ENCODE measurements at regions not wholly inside any gene's neighbourhood (a gene's known extent, or its start where the extent isn't known, plus 50 kb on each side); places are given as distances from the start of the nearest gene placed in this dataset.

DNA sequence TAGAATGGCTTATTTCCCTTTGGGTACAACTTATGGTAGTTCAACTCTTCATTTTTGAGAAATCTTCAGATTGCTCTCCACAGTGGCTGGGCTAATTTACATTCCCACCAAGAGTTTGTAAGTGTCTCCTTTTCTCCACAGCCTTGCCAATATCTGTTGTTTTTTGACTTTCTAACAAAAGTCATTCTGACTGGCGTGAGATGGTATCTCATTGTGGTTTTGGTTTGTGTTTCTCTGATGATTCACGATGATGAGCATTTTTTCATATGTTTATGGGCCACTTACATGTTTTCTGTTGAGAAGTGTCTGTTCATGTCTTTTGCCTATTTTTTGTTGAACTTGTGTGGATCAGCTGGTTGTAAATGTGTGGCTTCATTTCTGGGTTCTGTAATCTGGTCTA lies 871.0 kb downstream of the EPHA4 start:
- CTCF ChIA-PET, result no interaction called here
- Mint-ChIP-seq H3K9me3 (peaks cover 9% of the 10 kb centered on the region), H3K27ac (no peak overlapping the region), H3K4me3 (no peak overlapping the region), H3K4me1 (no peaks in the 10 kb centered on the region), H3K36me3 (ENCODE audit: low read depth) (no peaks in the 10 kb centered on the region), H3K27me3 (peaks cover 4% of the 10 kb centered on the region)
- POLR2A ChIA-PET, result no interaction called here
- no peak for TF ChIP-seq CTCF (IDR thresholded peaks at IDR 0.05)
- ATAC-seq (ENCODE audit: low read depth), result no peak
- intact Hi-C loops (cut with micrococcal nuclease), result no loop called here
- no peak for DNase-seq

GRCh38 chr2:220703279-220703678 lies 868.8 kb downstream of the EPHA4 start:
- no peak for ATAC-seq (ENCODE audit: low read depth)
- TF ChIP-seq CTCF (IDR thresholded peaks at IDR 0.05), result no peak
- CTCF ChIA-PET, result no interaction called here
- POLR2A ChIA-PET, result no interaction called here
- Mint-ChIP-seq H3K4me1 (no peaks in the 10 kb centered on the region), H3K27me3 (peaks cover 4% of the 10 kb centered on the region), H3K4me3 (no peak overlapping the region), H3K27ac (no peak overlapping the region), H3K36me3 (ENCODE audit: low read depth) (no peaks in the 10 kb centered on the region), H3K9me3 (peaks cover 9% of the 10 kb centered on the region)
- intact Hi-C loops (cut with micrococcal nuclease), result no loop called here
- no peak for DNase-seq

- Mint-ChIP-seq H3K4me1 (no peaks in the 10 kb centered on the region), H3K27me3 (peaks cover 4% of the 10 kb centered on the region), H3K4me3 (no peak overlapping the region), H3K9me3 (peaks cover 9% of the 10 kb centered on the region), H3K27ac (no peak overlapping the region), H3K36me3 (ENCODE audit: low read depth) (no peaks in the 10 kb centered on the region)
- DNase-seq (no peak), ATAC-seq (ENCODE audit: low read depth) (no peak)
- TF ChIP-seq CTCF (IDR thresholded peaks at IDR 0.05), result no peak
- CTCF ChIA-PET, result no interaction called here
- POLR2A ChIA-PET, result no interaction called here
- intact Hi-C loops (cut with micrococcal nuclease), result no loop called here
Measured at GRCh38 chr2:220704081-220704480, 868.0 kb downstream of the EPHA4 start.

DNA sequence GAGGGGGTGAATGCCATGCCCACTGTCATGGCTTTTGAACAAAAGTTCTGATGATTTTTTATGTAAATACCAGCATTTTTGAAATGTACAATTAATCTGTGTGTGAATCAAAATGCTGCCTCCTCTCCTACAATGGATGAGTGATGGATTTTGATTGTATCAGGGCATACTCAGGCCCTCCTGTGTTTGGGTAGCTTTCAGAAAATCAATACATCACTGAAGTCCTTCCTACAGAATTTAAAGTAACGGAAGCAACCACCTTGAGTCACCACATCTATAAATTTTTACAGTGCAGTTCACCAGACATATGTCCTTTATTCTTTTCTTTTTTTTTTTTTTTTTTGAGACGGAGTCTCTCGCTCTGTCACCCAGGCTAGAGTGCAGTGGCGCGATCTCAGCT lies 867.3 kb downstream of the EPHA4 start:
- H3K4me1 Mint-ChIP-seq, result no peaks in the 10 kb centered on the region
- ChIA-PET POLR2A (no interaction called here), CTCF (no interaction called here)
- no peak overlapping the region for H3K27ac Mint-ChIP-seq
- H3K36me3 Mint-ChIP-seq (ENCODE audit: low read depth), result no peaks in the 10 kb centered on the region
- H3K4me3 Mint-ChIP-seq, result no peak overlapping the region
- no peak for TF ChIP-seq CTCF (IDR thresholded peaks at IDR 0.05)
- DNase-seq, result no peak
- peaks cover 4% of the 10 kb centered on the region for H3K27me3 Mint-ChIP-seq
- ATAC-seq (ENCODE audit: low read depth), result no peak
- peaks cover 9% of the 10 kb centered on the region for H3K9me3 Mint-ChIP-seq
- intact Hi-C loops (cut with micrococcal nuclease), result no loop called here

DNA sequence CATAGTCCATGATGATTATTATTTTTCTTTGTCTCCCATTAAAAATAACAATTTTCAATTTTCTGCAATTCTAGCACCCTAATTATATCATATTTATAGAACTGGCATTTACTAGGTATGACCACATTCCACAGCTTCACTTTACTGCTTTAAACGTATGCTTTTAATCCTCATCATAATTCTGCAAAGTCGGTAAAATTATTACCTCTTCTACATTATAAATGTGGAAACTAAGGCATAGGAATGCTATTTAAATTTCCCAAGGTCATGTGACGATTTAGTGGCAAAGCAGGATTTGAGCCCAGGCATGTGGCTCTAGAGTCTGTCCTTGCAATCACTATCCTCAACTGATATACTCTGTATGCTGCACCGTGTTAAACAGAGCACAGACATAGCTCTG lies 866.4 kb downstream of the EPHA4 start:
- no peak overlapping the region for H3K4me3 Mint-ChIP-seq
- peaks cover 4% of the 10 kb centered on the region for H3K27me3 Mint-ChIP-seq
- H3K36me3 Mint-ChIP-seq (ENCODE audit: low read depth), result no peaks in the 10 kb centered on the region
- POLR2A ChIA-PET, result no interaction called here
- TF ChIP-seq CTCF (IDR thresholded peaks at IDR 0.05), result no peak
- ATAC-seq (ENCODE audit: low read depth) (no peak), DNase-seq (no peak)
- CTCF ChIA-PET, result no interaction called here
- intact Hi-C loops (cut with micrococcal nuclease), result no loop called here
- H3K27ac Mint-ChIP-seq, result no peak overlapping the region
- peaks cover 8% of the 10 kb centered on the region for H3K9me3 Mint-ChIP-seq
- H3K4me1 Mint-ChIP-seq, result no peaks in the 10 kb centered on the region
